ENCODE measurements at regions not wholly inside any gene's neighbourhood (a gene's known extent, or its start where the extent isn't known, plus 50 kb on each side); places are given as distances from the start of the nearest gene placed in this dataset.

DNA sequence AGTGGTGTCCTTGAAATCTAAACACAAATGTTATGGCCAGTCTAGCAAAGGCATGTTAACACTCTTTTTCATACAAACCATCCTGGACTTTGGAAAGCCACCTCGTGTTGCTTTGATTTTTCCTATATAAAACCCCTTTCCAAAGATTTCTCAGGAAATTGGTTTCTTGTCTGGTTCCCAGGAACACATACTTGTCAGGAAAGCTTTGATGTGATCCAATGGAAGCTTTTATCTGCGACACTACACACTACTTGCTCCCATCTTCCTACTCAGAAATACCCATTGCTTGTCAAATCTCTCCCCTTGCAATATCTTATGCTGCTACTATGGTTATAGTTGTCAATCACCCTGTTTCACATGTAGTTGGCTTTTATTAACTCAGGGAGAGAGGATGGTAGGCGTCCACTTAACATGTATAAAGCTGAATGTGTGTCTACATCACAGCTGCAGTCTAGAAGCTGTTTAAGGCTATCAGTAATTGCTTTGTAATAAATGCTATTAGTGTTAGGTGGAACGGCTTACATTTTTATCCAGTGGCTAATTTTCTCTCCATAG, 189.6 kb downstream of the GPAM start:
- no peaks in the 10 kb centered on the region for H3K4me1 Mint-ChIP-seq (ENCODE audit: low read depth)
- H3K27ac Mint-ChIP-seq = no peak overlapping the region
- intact Hi-C loops (cut with micrococcal nuclease) = no loop called here
- ChIA-PET POLR2A (no interaction called here), CTCF (no interaction called here)
- DNase-seq = no peak
- peaks cover 6% of the 10 kb centered on the region for H3K27me3 Mint-ChIP-seq
- H3K4me3 Mint-ChIP-seq = no peak overlapping the region
- peaks cover 5% of the 10 kb centered on the region for H3K9me3 Mint-ChIP-seq
- no peaks in the 10 kb centered on the region for H3K36me3 Mint-ChIP-seq

DNA sequence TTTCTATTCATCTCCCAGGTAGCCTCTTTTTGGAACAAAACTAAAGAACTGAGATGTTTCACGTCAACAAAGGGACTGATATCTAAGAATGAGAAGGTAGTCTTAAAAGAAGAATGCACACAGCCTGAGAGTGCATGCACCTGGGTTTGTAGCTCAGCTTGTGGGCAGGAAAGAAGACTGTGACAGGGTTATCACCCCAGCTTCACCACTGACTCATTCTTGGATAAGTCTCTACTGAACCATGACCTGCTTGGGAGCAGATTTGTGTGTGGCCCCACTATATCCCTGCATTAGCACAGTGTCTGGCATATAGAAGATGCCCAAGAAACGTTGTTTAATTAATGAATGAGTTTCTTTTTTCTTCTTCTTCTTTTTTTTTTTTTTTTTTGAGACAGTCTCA, 187.5 kb downstream of the GPAM start:
- ChIA-PET POLR2A (no interaction called here), CTCF (no interaction called here)
- peaks cover 6% of the 10 kb centered on the region for H3K27me3 Mint-ChIP-seq
- H3K9me3 Mint-ChIP-seq = peaks cover 5% of the 10 kb centered on the region
- H3K4me1 Mint-ChIP-seq (ENCODE audit: low read depth) = no peaks in the 10 kb centered on the region
- intact Hi-C loops (cut with micrococcal nuclease) = no loop called here
- DNase-seq = no peak
- H3K4me3 Mint-ChIP-seq = no peak overlapping the region
- no peaks in the 10 kb centered on the region for H3K36me3 Mint-ChIP-seq
- no peak overlapping the region for H3K27ac Mint-ChIP-seq

DNA sequence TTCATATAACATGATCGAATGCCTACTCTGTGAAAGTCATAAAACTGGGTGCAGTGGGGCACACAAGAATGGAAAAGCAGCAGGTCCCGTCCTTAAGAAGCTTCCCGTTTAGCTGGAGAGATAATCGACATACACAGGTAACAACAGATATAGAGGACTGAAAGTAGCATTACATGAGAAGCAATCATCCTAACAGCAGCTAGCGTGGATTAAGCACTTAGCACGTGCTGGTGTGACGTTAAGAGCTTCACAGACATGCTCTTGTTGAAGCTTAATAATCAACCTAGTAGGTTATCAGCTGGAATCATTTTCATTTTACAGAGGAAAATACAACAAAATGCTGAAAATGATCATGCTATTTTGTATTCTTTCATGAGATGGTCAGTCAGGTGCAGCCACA, 184.8 kb downstream of the GPAM start:
- intact Hi-C loops (cut with micrococcal nuclease) = no loop called here
- no peaks in the 10 kb centered on the region for H3K36me3 Mint-ChIP-seq
- no peak overlapping the region for H3K27ac Mint-ChIP-seq
- peaks cover 5% of the 10 kb centered on the region for H3K9me3 Mint-ChIP-seq
- H3K4me1 Mint-ChIP-seq (ENCODE audit: low read depth) = no peaks in the 10 kb centered on the region
- no peak for DNase-seq
- H3K4me3 Mint-ChIP-seq = no peak overlapping the region
- peaks cover 5% of the 10 kb centered on the region for H3K27me3 Mint-ChIP-seq
- CTCF ChIA-PET = no interaction called here
- POLR2A ChIA-PET = no interaction called here

DNA sequence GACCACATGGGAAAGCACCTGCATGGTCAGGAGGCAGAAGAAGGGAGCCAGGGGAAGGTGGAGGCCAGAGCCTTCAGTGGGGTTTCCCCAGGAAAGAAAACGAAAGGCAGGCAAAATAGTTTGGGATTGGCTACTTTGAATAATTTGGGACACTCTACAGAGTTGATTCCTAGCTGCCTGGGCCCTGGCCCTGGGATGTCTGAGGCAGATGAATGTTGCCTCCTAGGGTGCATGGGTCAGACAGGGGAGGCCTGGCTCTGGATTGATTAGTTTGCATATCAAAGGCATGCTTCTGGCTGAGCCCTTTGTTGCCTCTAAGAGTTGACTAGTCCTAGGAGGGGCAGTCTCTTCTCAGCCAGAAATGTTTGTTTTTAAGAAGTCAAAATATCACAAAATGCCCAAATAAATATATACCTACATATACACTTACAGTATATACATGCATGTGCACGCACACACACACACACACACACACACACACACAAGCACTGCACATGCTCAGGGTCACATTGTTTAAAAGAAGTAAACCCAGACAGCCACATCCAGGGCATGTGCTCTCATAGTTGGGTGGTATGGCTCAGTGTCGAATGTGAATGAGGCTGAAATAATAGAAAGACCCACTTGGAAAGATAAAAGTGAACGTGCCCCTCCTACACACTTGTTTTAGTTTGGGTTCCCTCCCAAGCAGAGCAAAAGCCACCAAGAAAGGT, 184.2 kb downstream of the GPAM start:
- intact Hi-C loops (cut with micrococcal nuclease) = no loop called here
- POLR2A ChIA-PET = no interaction called here

DNA sequence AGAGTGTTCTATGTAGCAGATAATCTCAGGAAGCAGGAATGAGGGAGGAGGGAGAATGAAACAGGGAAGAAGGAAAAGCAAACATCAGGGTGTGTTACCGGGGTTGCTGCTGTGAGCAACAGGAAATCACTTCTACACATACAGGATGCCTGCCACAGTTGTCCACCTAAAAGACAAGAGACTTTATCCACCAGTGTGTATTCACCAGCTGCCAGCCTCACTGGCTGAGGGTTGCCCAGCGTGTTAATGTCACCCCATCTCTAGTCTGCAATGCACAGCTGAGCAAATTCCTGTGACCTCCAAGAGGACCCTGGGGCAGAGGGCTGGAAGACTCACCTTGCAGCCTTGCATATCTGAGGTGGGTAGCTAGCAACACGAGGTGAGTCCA, 183.7 kb downstream of the GPAM start:
- Mint-ChIP-seq H3K36me3 (no peaks in the 10 kb centered on the region), H3K4me3 (no peak overlapping the region), H3K9me3 (peaks cover 1% of the 10 kb centered on the region), H3K27me3 (peaks cover 5% of the 10 kb centered on the region), H3K4me1 (ENCODE audit: low read depth) (no peaks in the 10 kb centered on the region), H3K27ac (no peak overlapping the region)
- intact Hi-C loops (cut with micrococcal nuclease) = no loop called here
- DNase-seq = no peak
- CTCF ChIA-PET = no interaction called here
- POLR2A ChIA-PET = no interaction called here

More for the DNA sequence above, 184.2 kb downstream of the GPAM start:
- Mint-ChIP-seq H3K4me1 (ENCODE audit: low read depth) (no peaks in the 10 kb centered on the region), H3K27ac (no peak overlapping the region), H3K36me3 (no peaks in the 10 kb centered on the region), H3K4me3 (no peak overlapping the region), H3K27me3 (peaks cover 5% of the 10 kb centered on the region), H3K9me3 (peaks cover 5% of the 10 kb centered on the region)
- CTCF ChIA-PET = interaction anchor here (0.6 kb wide), 1 partner anchor 55 kb away, joined by 3 read pairs; no protein-coding TSS in a partner anchor
- no peak for DNase-seq

DNA sequence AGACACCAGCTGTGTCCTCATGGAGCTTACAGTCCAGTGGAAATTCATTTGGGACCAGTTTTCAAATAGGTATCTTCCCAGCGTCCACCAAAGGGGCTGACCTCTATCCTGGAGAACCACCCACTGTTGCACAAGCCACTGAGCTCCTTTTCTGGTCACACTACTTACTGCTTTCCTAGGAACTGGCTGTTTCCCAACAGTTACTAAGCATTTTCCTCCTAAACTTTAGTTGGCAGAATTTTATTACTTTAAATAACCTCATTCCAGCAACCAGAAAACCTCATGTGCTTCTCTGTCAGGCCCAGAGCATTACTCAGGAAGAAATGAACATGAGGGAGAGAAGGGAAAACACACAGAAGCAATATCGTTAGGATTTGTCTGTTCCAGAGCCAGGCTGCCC, 183.1 kb downstream of the GPAM start:
- Mint-ChIP-seq H3K9me3 (no peaks in the 10 kb centered on the region), H3K4me1 (ENCODE audit: low read depth) (no peaks in the 10 kb centered on the region), H3K4me3 (no peak overlapping the region), H3K27me3 (peaks cover 5% of the 10 kb centered on the region), H3K36me3 (no peaks in the 10 kb centered on the region), H3K27ac (no peak overlapping the region)
- POLR2A ChIA-PET = no interaction called here
- intact Hi-C loops (cut with micrococcal nuclease) = no loop called here
- no peak for DNase-seq
- CTCF ChIA-PET = no interaction called here

DNA sequence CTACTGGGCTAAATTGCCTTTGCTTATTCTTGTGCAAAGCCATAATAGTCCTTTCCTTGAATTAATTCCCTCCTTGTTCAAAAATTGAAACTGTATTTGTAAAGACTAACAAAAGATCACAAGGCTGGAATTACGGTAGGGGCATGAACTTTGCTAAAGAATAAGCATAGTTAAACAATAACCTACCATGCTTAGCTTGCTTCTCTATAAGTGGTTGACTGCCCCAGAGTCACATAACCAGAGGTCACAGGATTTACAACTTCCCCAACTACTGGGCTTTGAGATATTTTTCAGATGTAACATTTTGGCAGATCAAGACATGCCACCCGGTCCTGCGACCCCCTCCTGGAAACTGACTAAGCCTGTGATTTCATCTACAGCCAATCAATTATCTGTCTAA, 181.4 kb downstream of the GPAM start:
- Mint-ChIP-seq H3K9me3 (no peaks in the 10 kb centered on the region), H3K27ac (no peak overlapping the region), H3K4me3 (no peak overlapping the region), H3K36me3 (no peaks in the 10 kb centered on the region), H3K4me1 (ENCODE audit: low read depth) (no peaks in the 10 kb centered on the region), H3K27me3 (peaks cover 5% of the 10 kb centered on the region)
- intact Hi-C loops (cut with micrococcal nuclease) = no loop called here
- POLR2A ChIA-PET = no interaction called here
- CTCF ChIA-PET = no interaction called here
- no peak for DNase-seq

DNA sequence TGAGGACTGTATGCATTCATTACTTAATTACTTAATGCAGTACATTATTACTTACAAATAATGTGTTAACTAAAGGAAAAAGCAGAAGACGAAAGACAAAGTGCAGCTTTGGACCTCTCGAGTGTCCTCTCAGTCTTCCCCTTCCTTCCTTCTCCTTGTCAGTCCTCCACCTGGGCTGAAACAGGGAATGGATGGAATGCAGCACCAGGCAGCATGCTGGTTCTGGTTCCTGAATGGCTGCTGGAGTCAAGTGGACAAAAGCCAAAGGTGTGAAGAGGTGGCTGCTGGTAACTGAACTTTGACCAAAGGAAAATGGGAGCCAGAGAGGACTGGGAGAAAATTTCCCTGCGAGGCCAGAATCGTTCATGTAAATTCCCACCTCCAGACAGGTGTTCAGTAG, 179.5 kb downstream of the GPAM start:
- intact Hi-C loops (cut with micrococcal nuclease) = no loop called here
- no peak overlapping the region for H3K4me3 Mint-ChIP-seq
- no peaks in the 10 kb centered on the region for H3K36me3 Mint-ChIP-seq
- H3K4me1 Mint-ChIP-seq (ENCODE audit: low read depth) = no peaks in the 10 kb centered on the region
- ChIA-PET POLR2A (no interaction called here), CTCF (no interaction called here)
- no peak overlapping the region for H3K27ac Mint-ChIP-seq
- no peaks in the 10 kb centered on the region for H3K9me3 Mint-ChIP-seq
- DNase-seq = no peak
- no peaks in the 10 kb centered on the region for H3K27me3 Mint-ChIP-seq

DNA sequence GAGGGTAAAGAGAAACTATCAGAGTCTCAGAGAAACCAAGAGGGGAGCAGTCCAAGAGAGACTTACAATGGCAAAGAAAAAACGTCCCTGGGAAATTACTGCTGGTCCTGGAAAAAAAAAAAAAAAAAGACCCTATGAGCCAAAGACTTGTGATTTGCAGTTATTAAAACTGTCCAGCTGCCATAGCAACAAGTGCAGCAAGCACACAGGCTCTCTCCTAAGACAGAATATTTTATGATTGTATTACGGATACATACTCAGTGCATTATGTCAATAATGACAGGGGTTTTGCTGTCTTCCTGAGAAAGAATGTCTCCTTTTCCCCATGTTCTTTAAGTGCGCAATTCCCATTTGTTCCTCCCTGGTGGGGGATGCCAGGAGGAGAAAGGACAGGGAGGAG, 178.5 kb downstream of the GPAM start:
- no peak overlapping the region for H3K4me3 Mint-ChIP-seq
- H3K9me3 Mint-ChIP-seq = no peaks in the 10 kb centered on the region
- no peaks in the 10 kb centered on the region for H3K36me3 Mint-ChIP-seq
- POLR2A ChIA-PET = no interaction called here
- H3K27ac Mint-ChIP-seq = no peak overlapping the region
- H3K4me1 Mint-ChIP-seq (ENCODE audit: low read depth) = no peaks in the 10 kb centered on the region
- intact Hi-C loops (cut with micrococcal nuclease) = no loop called here
- no peaks in the 10 kb centered on the region for H3K27me3 Mint-ChIP-seq
- CTCF ChIA-PET = no interaction called here
- DNase-seq = no peak

DNA sequence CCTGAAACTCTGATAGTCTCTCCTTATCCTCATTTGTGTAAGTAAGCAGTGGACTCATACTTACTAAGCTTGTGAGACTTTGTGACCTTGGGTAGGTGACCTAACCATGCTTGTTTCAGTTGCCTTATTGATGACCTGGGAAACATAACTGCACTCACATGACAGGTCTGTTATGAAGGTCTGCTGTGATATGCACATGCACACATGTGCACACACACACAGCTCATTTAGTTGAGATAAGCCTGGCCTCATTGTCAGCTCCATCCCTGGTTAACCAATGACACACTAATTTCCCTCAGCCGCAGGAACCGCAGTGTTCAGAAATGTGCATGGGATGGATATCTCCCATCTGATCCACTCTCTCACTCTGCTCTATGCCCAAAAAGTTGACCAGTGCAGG, 177.2 kb downstream of the GPAM start:
- no peak overlapping the region for H3K4me3 Mint-ChIP-seq
- POLR2A ChIA-PET = no interaction called here

DNA sequence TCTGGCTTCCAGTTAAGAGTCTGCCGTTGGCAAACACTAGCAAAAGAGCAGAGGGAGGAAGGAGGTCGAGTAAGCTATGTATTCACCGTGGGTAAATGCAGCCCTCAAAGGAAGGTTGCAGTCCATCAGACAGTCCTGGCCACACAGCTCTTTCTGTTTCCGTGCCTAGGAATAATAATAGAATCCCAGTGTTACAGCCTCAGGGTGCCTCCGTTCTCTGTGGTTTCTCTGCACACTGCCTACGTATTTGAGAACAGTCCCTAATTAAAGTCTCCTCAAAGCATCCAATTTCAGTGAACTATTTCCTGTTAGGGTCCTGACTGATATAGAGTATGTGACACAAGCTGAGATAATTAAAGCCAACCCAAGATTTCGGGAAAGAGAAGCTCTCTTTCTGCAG, 176.7 kb downstream of the GPAM start:
- ChIA-PET POLR2A (no interaction called here), CTCF (no interaction called here)
- Mint-ChIP-seq H3K4me3 (no peak overlapping the region), H3K36me3 (no peaks in the 10 kb centered on the region), H3K9me3 (no peaks in the 10 kb centered on the region), H3K4me1 (ENCODE audit: low read depth) (no peaks in the 10 kb centered on the region), H3K27ac (no peak overlapping the region), H3K27me3 (peaks cover 2% of the 10 kb centered on the region)
- no peak for DNase-seq
- intact Hi-C loops (cut with micrococcal nuclease) = no loop called here

More for the DNA sequence above, 177.2 kb downstream of the GPAM start:
- no peak for DNase-seq
- H3K4me1 Mint-ChIP-seq (ENCODE audit: low read depth) = no peaks in the 10 kb centered on the region
- intact Hi-C loops (cut with micrococcal nuclease) = no loop called here
- no peaks in the 10 kb centered on the region for H3K36me3 Mint-ChIP-seq
- no peak overlapping the region for H3K27ac Mint-ChIP-seq
- peaks cover 2% of the 10 kb centered on the region for H3K27me3 Mint-ChIP-seq
- CTCF ChIA-PET = no interaction called here
- H3K9me3 Mint-ChIP-seq = no peaks in the 10 kb centered on the region

DNA sequence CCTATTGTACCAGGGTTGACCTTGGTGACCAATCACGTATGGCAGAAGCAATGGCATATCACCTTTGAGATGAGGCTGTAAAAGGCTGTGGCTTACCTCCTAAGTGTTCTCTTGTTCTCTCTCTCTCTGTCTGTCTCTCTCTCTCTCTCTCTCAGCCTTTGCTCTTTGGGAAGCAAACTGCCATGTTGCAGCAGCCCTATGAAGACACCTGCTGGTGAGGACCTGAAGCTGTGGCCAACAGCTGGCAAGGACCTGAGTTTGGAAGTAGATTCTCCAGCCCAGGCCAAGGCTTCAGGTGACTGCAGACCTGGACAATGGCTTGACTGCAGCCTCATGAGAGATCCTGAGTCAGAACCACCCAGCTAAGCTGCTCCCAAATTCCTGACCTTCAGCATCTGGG, 161.4 kb downstream of the GPAM start:
- Mint-ChIP-seq H3K4me1 (ENCODE audit: low read depth) (no peaks in the 10 kb centered on the region), H3K9me3 (no peaks in the 10 kb centered on the region), H3K36me3 (no peaks in the 10 kb centered on the region), H3K4me3 (no peak overlapping the region), H3K27me3 (no peaks in the 10 kb centered on the region), H3K27ac (no peak overlapping the region)
- POLR2A ChIA-PET = no interaction called here
- intact Hi-C loops (cut with micrococcal nuclease) = no loop called here
- CTCF ChIA-PET = no interaction called here
- DNase-seq = no peak

DNA sequence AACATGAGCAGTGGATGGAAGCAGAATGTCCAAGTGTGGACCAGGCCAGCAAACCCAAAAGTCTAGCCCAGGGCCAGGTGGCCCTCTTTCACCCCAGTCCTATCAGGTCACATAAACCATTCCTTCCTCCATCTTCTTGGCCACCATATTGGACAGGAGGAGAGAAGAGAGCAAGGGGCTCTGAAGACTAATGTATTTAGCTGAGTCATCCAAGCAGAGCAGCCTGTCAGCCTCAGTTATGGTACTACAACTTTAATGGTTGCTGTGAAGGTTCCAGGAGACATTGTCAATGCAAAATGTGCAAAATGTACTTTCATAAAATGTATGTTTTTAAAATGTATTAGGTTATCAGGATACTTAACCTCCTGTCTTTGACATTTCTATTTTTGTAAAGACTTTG, 159.5 kb downstream of the GPAM start:
- no peaks in the 10 kb centered on the region for H3K4me1 Mint-ChIP-seq (ENCODE audit: low read depth)
- CTCF ChIA-PET = no interaction called here
- no peak for DNase-seq

More for the DNA sequence above, 159.5 kb downstream of the GPAM start:
- H3K27me3 Mint-ChIP-seq = no peaks in the 10 kb centered on the region
- H3K36me3 Mint-ChIP-seq = no peaks in the 10 kb centered on the region
- no peak overlapping the region for H3K4me3 Mint-ChIP-seq
- no peak overlapping the region for H3K27ac Mint-ChIP-seq
- H3K9me3 Mint-ChIP-seq = peaks cover 2% of the 10 kb centered on the region
- POLR2A ChIA-PET = no interaction called here
- intact Hi-C loops (cut with micrococcal nuclease) = no loop called here

All from activated CD4-positive, alpha-beta memory T cell treated with anti-CD3 and anti-CD28 coated beads for 36 hours (primary cell).